Erythroblast (primary cell): ENCODE measurements at regions not wholly inside any gene's neighbourhood (a gene's known extent, or its start where the extent isn't known, plus 50 kb on each side); places are given as distances from the start of the nearest gene placed in this dataset.

ENCODE experiments used
- GATA1 ChIP-seq: IDR thresholded peaks from 2 replicates; pipeline ENCODE4 v1.6.1; 2011; ENCODE audit warnings: low read depth, mild to moderate bottlenecking, control low read depth, low read length, moderate library complexity
- POLR2A ChIP-seq: IDR thresholded peaks from 2 replicates; pipeline ENCODE4 v1.6.1; 2011; ENCODE audit warnings: mild to moderate bottlenecking, low read length

- no peak for TF ChIP-seq POLR2A
- TF ChIP-seq GATA1: no peak
Measured at GRCh38 chr15:96627031-96627568, 296.6 kb downstream of the NR2F2 start.
